Bone marrow (tissue), 2 donors: ENCODE measurements at regions not wholly inside any gene's neighbourhood (a gene's known extent, or its start where the extent isn't known, plus 50 kb on each side); places are given as distances from the start of the nearest gene placed in this dataset.
"Not testable (repeated sequence)": the region's sequence is repeated elsewhere in the genome, so short reads cannot be mapped to it uniquely, and the experiment has no call there.

Source experiments
- DNase-seq, 2 donors: peaks; one replicate each; lab custom pipeline; 2025; lab: John Stamatoyannopoulos, UW

GRCh38 chr2:16032282-16033031 lies 92.1 kb downstream of the MYCN start:
- no peak for DNase-seq

DNA sequence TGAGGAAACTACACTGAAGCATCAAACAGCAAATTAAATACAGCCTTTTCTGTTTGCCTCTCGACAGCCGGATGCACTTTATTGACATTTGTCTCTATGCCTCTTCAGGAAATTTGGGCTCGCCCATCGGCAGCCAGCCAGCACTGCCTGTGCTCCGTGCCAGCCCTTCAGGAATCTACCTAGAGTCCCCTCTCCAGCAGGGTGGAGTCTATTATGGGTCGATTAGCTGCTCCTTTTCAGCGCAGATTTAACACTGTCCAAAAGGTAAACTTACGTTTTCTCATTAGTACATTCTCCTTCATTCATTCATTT lies 91.5 kb downstream of the MYCN start:
- no peak for DNase-seq

DNA sequence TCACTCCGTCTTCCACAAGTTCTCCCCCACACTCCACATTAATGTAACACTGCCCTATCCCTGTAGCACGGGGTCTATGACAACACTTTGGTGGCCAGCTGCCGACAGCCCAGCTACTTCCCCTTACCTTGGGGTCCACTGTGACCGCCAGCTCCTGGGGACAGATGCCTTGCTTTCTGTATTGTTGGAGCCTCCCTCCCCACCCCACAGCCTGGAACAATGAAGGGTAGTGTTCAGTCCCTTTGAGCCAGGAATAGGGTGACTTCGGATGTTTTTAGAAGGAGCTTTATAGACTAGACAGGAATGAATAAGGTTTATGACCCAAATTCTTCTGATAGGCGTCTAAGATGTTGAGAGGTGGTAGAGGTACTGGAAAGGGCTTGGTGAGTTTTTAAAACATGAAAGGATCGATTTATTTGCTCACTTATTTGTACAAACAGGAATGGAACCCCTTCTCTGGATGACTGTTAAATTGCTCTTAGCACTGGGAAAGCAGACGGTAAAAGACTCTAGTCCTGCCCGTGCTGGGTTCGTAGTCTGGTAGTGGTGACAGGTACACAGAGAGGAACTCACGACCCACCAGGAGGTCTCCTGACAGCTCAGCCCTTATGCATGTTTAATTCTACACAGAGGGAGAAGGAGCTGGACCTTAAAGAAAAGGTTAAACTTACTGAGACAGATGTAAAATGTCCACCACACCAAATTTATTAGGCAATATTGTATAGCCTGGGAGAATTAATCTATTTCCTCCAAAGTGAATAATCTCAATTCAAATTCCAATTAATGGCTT lies 90.9 kb downstream of the MYCN start:
- no peak for DNase-seq

DNA sequence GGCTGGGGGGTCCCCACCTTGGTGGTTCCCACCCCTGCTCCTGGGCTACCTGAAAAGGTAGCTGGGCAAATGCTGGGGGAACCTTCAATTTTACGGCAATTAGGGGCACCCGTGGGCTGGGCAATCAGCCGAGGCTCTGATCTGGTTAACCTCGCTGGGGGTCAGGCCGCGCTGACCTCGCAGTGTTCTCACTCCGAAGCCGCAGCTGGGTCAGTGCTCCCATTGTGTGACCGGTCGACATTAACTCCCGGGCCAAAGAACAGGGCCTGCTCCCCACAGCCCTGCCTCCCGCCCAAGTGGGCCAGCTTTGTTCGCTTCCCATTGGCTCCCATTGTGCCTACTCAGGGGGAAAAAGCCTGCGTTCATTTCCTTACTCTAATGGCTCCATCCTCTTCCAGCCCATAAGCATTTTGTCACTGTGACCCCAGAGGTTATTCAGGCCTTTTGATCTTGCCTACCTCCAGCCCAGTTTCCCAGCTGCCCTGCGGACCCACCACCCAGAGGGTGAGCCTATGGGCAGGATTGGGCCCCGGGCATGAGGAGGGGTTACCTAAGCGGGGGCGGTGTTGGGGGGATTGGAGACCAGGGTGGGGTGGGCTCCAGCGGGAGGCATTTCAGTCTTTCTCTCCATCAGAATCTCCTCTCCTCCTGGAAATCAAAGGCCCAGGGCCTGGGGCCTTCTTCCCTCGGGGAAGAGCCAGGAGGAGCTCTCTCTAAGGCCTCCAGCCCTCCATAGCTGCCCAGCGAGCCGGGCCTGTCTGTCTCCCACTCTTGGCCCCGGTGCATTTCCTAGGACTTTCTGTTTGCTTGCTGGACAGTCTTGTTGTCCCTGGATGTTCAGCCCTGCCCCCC lies 90.1 kb downstream of the MYCN start:
- DNase-seq: no peak

DNA sequence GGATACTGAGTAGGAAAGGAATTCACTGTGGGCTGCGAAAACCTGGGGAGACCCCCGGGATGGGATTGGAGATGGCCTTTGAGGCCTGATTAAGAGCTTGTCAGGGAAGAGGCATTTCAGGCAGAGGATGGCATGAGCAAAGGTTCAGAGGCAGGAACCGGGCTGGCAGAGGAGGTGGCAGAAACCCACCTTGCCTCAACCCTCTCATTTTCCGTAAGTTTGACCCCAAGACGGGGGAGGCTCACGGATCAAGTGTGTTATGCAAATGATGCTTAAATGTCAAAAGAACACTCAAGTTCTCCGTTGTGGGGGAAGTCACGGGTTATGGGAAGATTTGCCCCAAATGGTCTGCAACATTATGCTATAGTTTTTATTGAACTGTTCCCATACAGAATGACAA lies 88.3 kb downstream of the MYCN start:
- DNase-seq: no peak

- no peak for DNase-seq
These were observed 86.6 kb downstream of the MYCN start for GRCh38 chr2:16026816-16027501.

GRCh38 chr2:16025876-16026640 lies 85.7 kb downstream of the MYCN start:
- no peak for DNase-seq

GRCh38 chr2:16025211-16025875 lies 85.0 kb downstream of the MYCN start:
- DNase-seq: no peak

- not testable (repeated sequence) for DNase-seq
These were observed 84.3 kb downstream of the MYCN start for GRCh38 chr2:16024628-16025027.

DNA sequence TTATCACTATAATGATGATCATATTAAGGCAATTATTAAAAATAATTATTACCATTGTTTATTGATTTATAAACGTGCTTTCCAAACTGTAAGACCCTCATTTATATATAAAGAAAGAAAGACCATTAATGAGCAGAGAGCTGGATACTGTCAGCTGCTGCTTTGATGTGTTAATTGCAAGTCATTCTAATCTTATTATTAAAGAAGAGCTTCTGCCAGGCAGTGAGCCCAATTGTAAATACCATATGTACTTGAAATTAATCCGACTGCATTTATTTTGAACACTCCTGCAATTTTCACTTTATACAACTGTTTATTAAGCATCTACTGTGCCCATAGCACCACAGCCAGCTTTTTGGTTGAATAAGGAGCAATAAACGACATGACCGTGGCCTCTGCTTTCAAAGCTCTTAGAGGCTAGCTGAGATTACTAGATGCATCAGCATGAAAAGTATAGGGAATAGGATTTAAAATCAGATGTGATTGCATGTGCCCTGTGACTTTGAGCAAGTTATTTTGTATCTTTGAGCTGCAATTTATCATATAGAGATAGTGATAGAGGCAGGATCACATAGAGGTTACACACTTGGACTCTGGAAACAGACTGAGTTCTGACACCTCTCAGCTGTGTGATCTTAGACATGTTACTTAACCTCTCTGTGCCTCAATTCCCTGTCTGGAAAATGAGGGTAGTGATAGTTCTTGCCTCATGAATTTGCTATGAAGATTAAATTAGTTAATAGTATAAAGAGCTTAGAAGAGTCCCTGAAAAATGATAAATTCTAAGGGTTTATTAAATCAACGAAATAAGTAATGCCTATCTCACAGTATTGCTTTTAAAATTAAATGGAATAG lies 83.4 kb downstream of the MYCN start:
- DNase-seq: no peak

- DNase-seq: no peak
These were observed 82.3 kb downstream of the MYCN start for GRCh38 chr2:16022548-16023240.

- DNase-seq: no peak
These were observed 81.4 kb downstream of the MYCN start for GRCh38 chr2:16021611-16022363.

DNA sequence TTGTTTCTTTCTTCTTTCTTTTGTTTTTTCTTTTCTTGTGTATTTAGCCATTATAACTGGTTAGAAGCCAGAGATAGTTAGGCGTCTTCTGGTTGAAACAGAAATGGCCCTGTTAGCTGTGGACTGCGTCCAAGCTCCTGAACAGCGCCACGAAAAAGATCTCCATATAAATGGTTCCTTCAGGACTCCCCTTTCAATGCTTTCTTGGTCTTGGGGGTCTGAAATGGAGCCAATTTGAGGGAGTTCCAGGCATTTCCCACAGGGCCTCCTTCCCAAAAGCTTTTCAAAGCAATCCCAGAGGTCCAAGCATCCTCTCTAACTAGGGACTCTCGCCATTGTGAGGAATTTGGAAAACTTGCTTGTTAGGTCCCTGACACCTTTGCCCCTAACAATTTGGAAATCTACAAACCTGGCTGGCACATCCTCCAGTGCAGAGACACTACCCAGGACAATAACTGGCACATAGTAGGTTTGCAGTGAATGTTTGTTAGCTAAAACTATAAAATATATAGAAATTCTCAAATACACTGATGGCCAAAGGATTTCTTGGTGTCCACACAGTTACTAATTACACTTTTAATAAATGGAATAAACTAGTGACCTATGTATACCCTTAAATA lies 80.1 kb downstream of the MYCN start:
- DNase-seq: no peak

GRCh38 chr2:16019617-16020351 lies 79.4 kb downstream of the MYCN start:
- no peak for DNase-seq

DNA sequence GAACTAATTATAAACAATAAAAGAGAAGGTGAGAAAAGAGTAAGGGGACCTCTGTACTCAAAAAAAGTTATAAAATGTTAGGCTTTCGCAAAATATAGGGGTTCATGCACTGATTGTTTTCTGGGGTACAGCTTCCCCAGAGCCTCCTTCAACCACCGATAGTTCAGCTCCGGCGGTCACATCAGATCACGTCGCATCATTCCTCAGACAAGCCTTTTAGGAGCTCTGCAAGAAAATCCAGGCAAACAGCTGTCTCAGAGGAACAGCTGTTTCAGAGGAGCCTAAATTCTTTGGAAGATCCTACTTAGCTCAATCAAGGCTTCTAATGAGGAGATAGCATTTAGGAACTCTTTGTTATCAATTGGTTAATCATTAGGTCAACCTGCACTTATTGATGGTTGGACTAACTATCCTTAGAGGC lies 78.7 kb downstream of the MYCN start:
- DNase-seq: no peak

GRCh38 chr2:16018277-16019059 lies 78.1 kb downstream of the MYCN start:
- DNase-seq: no peak
